ELF-1 (cell line): ENCODE measurements at regions not wholly inside any gene's neighbourhood (a gene's known extent, or its start where the extent isn't known, plus 50 kb on each side); places are given as distances from the start of the nearest gene placed in this dataset.
"Not testable (repeated sequence)": the region's sequence is repeated elsewhere in the genome, so short reads cannot be mapped to it uniquely, and the experiment has no call there.

ENCODE experiments used
- DNase-seq: peaks from one replicate; pipeline ENCODE4 v3.0.0-alpha.2; 2016; ENCODE audit warnings: low read depth, low spot score

DNA sequence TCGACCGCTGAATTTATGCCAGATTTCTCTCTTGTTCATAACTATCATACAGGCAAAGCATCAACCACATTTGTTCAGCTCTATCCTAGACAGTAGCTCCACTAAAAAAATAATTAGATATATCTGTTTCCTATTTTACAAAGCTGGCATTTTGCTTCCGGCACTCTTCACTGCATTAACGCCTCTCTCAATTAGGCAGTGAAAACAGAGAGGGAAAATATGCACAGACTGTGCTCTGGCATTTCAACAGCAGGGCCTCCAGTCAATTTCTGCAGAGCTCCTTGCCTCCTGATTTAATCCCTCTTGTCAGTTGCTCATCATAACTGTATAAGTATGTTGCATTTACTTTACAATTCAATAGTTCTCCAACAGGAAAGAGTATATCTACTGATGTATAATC lies 666.9 kb upstream of the INTU start:
- no peak for DNase-seq

DNA sequence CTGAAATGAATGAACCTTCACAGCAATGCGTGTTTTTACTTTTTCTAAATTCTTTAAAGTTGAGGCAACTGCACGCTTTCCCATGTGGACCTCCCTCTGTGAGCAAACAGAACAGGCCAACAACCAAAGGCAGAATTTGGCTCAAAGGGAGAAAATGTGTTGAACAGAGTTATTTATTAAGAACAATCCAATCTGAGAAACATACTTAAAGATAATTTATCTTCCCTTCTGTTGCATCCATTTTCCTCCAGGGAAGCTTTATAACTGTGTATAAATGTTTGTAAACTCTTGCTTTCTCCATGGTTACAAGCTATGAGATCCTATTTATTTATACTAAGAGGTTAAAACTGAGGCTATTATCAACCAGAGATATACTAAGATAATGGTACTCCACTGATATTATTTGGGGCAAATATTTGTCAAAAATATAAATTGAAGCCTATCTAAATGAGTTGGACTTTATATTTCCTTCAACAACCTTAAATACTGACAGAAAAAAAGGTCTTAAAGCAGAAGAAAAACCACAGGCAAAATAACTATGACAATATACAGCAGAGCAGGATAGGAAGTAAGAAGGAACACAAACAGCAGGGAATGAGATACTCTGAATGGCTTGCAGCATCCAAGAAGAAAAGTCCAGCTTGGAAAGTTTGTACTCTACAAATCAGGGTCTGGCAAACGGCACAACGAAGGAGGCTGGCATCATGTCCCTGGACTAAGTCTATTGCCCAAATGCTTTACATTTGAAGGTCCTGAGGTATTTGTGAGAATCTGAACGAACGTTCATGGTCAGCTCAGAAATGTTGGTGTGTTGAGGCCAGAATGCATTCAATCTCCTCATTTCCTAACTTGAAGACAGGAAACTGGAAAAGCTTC lies 663.2 kb upstream of the INTU start:
- no peak for DNase-seq

DNA sequence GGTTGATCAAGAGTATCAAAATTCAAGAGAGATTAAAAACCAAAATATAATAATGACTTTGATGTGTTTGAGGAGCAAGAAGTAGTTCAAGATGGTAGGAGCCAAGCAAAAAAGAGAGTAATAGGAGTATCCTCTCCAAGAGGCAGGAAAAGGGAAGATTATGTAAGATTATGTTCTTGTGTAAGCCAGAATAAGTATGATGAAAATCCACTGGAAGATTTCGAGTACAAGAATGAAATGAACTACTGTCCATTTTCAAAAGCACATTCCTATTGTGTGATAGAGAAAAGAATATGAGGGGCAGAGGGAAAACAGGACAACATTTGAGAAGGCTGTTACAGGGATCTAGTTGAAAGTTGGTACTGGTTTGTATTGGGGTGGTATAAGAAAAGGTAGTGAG lies 659.6 kb upstream of the INTU start:
- DNase-seq = no peak

DNA sequence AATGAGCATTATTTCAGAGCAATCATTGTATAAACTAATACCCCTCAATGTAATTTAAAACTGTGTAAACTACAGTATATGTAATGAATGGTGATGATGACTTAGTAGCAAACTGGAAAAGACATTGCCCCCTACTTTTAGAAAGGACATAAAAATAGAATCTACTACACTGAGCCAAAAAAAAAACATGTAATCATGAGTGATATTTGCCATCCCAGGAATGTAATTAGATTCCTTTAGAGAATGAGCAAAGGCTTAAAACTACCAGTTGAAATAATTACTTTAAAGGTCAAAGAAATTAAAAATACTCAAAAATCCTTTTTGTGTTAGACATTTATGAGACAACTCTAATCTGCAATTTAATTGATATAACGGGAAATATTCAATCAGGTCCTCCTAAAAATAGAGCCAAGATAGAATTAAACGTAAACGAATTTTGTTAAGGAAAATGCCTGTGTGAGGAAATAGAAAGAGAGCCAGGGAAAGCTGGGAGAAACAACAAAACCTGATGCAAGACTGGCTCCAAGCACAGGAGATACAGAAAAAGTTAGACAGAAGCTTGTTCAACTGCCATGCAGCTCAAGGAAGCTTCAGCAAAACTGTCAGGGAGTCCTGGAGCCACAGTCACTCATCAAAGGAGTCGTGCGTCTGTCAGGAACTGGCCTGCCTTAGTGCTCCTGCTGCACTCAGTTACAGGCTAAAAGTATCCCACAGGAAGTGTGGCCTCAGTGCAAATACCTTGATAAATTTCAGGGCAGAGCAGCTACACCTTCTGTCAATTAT lies 655.7 kb upstream of the INTU start:
- peak; percentile 4 for DNase-seq

DNA sequence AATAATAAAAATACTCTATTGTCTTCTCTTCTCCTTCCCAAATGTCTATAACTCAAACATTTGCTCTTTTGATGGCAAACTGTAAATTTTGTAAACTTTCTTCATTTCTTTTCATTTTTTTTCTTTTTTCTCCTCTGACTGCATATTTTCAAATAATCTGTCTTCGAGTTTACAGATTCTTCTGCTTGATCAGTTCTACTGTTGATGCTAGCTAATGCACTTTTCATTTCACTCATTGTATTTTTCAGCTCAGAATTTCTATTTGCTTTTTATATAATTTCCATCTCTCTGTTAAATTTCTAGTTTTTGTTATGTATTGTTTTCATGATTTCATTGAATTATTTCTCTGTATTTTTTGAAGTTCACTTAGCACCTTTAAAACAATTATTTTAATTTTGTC lies 646.8 kb upstream of the INTU start:
- DNase-seq = no peak

DNA sequence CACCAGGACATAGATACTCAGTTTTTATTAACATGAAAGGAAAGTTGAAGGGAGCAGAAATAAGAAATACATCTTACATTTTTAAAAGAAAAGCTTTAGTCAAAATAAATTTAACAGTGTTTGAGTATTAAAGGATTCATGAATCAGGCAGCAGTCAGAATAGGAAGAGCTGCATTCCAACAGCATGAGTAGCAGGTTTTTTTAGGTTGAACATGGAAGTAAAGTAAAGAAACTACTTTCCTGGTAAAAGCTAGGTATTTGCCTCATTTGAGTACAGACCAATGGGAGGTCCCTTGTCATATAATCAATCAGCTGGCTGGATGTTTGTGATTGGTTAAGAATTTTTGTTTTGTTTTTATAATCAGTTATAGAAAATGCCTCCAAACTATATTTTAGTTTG lies 645.9 kb upstream of the INTU start:
- DNase-seq = no peak

DNA sequence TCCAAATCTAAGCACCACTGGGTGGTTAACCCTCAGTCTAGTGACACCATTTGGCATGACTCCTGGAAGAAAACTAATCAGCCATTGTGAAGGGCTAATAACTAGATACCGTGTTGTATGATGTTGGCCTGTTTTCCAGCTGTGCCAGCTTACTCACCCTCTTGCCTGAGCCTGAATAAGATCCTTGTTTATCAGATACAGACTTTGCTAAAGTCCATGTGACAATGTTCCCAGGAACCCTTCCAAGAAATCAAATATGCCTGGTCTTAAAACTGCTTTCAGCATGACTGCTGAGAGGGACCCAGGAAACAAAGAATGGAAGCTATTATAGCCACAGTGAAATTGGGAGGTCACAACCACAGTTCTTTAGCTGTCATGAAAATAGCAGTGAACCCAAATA lies 640.8 kb upstream of the INTU start:
- no peak for DNase-seq

DNA sequence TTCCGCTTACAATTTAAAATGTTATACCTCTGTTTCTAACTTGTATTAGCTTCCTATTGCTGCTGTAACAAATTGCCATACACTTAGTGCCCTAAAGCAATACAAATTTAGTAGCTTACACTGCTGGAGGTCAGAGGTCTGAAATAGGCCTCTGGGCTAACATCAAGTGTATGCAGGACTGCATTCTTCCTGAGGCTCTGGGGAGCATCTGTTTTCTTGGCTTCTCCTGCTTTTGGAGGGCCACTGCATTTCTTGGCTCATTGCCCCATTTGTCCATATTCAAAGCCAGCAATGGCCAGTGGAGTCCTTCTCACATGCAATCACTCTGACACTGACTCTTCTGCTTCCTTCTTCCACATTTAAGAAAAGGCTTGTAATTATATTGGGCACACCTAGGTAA lies 639.8 kb upstream of the INTU start:
- peak; percentile 10 for DNase-seq

DNA sequence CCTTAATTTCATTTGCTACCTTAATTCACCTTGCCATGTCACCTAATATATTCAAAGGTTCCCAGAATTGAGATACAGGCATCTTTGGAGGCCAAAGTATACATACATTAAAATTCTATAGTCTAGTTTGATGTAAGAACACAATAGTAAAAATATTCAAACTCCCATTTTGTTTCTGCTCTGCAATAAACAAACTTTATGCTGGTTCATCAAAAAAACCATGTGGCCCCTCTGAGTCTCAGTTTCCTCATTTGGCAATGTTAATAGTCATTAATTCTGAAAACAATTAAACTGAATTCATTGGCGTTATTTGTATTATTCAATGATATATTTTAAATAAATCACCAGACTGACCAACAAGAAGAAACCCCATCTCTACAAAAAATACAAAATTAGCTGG lies 639.4 kb upstream of the INTU start:
- DNase-seq = no peak

DNA sequence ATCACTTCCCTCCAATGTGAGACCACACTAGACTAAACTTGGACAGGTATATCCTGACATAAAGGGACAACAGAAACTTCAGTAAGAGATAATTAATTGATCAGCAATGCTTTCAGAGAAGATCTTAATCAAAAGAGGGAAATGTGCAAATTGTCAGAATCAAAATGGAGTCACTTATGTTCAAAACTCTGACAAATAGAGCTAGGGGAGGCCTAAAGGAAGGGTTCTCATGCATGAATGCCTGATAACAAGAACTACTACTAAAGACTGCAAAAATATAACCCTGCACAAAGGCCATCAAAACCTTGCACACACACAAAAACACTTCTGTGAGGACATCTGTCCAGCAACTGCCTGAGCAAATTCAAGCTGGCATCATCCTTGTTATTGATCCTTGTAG lies 637.5 kb upstream of the INTU start:
- no peak for DNase-seq

DNA sequence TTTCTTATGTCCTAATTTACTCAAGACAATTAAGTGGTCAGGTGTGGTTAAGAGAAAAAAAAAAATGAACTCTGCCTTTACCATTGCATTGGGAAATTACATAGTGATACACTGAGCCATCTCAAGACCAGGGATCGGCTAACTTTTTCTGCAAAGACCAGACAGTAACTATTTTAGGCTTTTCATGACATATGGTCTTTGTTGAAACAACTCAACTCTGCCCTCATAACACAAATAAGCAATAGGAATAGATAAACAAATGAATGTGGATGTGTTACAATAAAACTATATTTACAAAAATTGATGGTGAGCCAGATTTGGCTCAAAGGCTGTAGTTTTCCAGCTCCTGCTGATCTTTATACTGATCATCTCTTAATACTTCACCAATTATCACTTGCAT lies 632.6 kb upstream of the INTU start:
- no peak for DNase-seq

DNA sequence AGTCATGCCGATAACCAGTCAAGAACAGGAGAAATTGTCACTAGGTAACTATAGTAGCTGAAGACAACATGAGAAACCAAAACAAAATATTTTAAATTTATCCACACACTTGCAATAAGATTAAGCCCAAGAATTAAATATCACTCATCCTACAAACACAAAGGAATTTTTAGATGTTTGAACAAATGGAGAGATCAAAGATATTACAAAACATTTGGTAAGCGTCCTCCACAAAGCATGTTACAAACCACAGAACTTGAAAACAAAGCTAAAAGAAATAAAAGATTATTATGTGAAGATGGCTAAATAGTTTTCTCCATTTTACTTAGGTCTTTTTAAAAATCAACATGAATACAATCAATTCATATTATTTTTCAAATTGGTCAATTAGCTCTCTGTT lies 631.9 kb upstream of the INTU start:
- DNase-seq = no peak

DNA sequence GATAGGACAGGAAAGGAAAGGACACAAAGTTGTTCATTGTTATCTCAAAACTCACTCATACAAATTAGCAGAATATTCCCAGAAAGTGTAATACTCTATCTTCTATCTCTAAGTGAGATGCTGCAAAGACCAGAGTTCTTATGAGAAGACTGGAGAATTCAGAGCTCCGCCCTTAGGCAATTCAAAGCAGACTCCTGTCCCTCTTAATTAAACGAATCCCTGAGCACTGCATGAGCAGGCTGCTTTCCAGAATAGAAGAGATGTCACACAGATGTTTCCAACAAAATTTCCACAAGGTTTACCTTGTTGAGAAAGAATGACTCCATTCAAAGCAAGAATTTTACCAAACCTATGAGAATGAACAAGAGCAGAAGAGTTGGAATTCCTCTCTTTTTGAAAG lies 630.8 kb upstream of the INTU start:
- peak; percentile 27 for DNase-seq

DNA sequence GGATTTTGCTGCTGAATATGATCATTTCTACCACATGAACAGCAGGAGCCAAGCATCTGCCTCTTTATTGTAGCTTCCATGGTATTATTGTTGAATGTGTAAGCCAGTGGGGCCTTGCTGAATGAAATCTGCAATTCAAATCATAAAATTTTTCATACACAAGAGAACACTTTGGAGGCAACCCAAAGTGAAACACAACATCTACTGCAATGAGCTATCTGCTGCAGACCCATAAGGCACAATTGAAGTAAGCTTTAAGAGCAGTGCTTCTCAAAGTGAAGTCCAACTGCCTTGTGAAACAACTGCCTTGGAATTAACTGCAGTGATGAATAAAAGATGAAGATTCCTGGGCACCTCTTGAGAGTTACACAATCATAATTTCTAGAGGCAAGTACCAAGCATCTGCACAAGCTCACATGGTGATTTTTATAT lies 626.3 kb upstream of the INTU start:
- DNase-seq = no peak

DNA sequence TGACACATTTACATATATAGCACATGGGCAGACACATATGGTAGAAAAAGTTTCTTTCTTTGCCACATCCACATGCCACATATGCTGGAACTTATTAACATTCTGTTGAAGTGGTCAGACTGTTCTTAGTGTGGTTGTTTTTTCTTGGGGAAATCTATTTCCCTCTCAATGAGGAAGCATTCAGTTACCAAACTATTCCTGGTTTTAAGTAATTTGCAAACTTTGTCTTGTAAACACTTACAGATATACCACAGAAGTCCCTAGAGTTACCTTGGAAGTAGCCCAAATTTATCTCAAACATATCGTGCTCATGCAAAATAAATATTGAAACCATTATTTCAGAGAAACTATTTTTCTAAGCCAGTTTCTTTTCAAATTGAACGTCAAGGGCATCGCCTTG lies 625.5 kb upstream of the INTU start:
- no peak for DNase-seq

DNA sequence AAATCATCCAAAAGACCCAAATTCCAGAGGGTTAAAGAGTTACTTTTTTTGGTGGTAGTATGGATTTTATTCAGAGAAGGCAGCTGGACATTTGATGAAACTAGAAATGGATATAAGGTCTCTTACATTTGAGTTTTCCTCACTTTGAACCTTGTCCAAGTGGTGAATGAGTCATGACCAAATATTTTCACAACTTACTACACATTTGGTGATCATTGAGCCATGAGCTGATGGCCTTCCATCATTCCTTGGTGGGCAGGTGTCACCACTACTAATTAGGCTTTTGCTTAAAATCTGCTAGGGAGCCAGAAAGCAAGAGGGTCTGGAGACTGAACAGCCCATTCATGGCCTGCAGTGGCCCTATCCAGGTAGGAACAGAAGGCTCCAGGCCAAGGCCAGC lies 620.2 kb upstream of the INTU start:
- DNase-seq = no peak

DNA sequence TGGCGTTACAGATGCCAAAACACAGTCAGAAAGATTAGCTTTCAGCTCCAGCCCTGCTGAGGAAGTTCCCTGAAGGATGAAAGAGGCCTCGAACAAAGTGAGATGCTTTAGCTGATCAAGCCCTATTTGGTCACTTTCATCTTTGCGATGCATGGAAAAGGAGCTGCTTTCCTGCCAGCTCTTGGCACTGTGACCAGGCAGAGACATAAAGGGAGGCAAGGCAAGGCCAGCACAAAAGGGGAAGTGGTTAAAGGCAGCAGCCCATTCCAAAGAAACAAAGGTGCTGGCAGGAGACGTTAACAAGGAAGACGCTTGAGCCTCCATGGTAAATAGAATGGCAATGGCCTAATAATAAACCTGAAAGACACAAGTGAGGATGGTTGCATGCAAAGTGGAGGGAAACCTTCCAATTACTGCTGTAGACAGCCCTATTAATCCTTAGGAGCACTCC lies 617.1 kb upstream of the INTU start:
- no peak for DNase-seq

DNA sequence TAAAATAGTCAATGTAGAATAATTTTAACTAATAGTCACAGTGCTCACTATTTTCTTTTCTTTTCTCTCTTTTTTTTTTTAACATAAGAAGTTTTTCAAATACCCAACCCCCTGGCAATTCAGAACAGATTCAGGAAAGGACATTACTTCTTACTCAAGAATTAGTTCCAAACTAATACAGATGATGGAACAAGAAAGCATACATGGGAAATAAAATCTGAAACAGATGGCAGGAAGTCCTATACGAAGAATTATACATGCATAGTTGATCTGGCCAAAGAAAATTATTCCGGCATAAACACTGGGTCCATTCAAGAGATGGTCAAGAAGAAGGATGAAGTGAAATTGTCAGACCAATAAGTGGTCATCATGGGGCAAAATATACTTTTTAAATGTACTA lies 614.4 kb upstream of the INTU start:
- DNase-seq = no peak

DNA sequence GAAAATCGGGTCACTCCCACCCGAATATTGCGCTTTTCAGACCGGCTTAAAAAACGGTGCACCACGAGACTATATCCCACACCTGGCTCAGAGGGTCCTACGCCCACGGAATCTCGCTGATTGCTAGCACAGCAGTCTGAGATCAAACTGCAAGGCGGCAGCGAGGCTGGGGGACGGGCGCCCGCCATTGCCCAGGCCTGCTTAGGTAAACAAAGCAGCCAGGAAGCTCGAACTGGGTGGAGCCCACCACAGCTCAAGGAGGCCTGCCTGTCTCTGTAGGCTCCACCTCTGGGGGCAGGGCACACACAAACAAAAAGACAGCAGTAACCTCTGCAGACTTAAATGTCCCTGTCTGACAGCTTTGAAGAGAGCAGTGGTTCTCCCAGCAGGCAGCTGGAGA lies 611.9 kb upstream of the INTU start:
- DNase-seq = not testable (repeated sequence)

DNA sequence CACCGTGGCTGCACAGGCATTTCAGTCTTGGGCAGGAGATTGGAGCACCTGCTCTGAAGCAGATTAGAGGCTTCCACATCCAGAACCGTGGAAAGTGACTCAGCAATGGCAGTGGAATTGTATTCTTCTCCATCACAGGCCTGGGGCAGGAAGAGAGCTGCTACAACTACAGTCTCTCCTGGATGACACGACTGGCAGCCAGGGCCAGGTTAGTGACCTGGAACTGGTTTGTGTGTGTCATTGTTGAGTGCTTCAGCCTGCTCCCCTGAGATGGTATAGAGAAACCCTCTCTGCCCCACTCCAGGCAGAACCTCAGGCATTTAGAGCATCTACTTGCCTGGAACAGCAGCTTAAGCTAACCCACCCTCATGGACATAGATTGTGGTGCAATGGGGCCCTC lies 596.5 kb upstream of the INTU start:
- no peak for DNase-seq

DNA sequence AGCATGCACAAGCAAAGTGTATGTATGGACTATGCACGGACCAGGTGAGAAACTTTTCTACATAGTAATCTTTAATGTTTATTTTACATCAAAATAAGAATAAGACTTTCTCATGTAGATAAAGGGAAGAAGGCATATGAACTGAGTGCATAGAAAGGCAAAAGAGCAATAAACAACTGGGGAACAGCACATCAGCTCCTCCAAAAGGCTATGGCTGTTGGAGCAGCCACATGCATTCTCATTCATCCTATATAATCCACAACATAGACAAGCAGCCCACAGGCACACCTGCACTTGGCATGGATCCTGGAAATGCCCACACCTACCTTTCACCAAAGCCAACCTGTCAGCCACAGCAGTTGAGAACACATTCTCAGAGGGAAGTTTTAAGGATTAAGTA lies 586.9 kb upstream of the INTU start:
- no peak for DNase-seq

DNA sequence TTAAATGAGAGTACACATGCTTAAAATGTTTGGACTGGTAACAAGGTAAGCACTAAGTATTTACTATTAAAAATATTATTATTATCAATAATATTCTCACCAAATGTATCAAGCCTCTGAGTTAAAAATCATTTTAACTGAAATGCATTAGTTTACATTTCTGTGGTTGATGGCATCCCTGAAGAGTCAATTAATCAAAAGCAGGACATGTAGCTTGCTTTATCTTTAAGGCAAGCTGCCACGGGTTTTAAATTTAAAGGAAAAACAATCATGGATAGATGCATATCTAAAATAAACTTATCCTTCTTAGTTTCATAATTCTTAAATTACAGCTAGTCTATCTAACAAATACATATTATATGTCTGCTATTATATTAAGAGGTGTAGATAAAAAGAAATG lies 584.8 kb upstream of the INTU start:
- no peak for DNase-seq
